HCT116 (cell line): ENCODE measurements at regions not wholly inside any gene's neighbourhood (a gene's known extent, or its start where the extent isn't known, plus 50 kb on each side); places are given as distances from the start of the nearest gene placed in this dataset.

Experiments
- ATAC-seq: fragments of 200-7000 bp; cut with Tn5 transposase; 2 replicates; pipeline ENCODE4 v1.9.1; 2020; ENCODE audit warnings: mild to moderate bottlenecking, moderate library complexity
- BruUV-seq: library from RNA; stranded (reverse); fragments of 400-500 nt; replicated peaks from 2 replicates; lab custom pipeline; 2021; lab: Mats Ljungman, UMichigan
- CTCF ChIA-PET: fragments of 300-600 bp; sonication (Branson Sonifier 250); formaldehyde crosslinking; loops from one replicate; lab custom pipeline; 2021; ENCODE audit warnings: antibody characterized with exemption; lab: Charles Lee
- POLR2A ChIA-PET: fragments of 300-600, 350-600 bp; sonication (Branson Sonifier 250); formaldehyde crosslinking; loops from one replicate; lab custom pipeline; 2021; ENCODE audit warnings: antibody characterized with exemption; lab: Charles Lee
- RAD21 ChIA-PET, 2 experiments: fragments of 300-600 bp; sonication (Branson Sonifier 250); formaldehyde crosslinking; loops; one replicate each; lab custom pipeline; 2023; ENCODE audit warnings: low total read pairs in 2 of 2; ENCODE audit not compliant: uncharacterized antibody in 2 of 2, unreplicated experiment in 2 of 2, low non-redundant PET in 1 of 2; lab: Charles Lee
- DNase-seq: peaks from one replicate; pipeline ENCODE4 v3.0.0-alpha.2; 2010; ENCODE audit warnings: low read depth, low spot score
- H2AFZ ChIP-seq: fragments of 200-600 bp; shearing (Covaris generic), sonication (generic); 2 replicates; pipeline ENCODE4 v1.6.1; 2017; ENCODE audit warnings: low read depth, mixed run types, mixed read lengths, antibody characterized with exemption, low read length; ENCODE audit not compliant: poor library complexity, severe bottlenecking
- H3K27ac ChIP-seq: 2 replicates; pipeline ENCODE4 v1.5.1; 2012; ENCODE audit warnings: low read depth, low read length
- H3K27me3 ChIP-seq: fragments of 200-600 bp; sonication (generic); 2 replicates; pipeline ENCODE4 v1.6.1; 2016; ENCODE audit warnings: mixed run types, low read length, mixed read lengths; ENCODE audit not compliant: insufficient read depth
- H3K36me3 ChIP-seq, 2 experiments: fragments of 200-500 bp in 1 of 2; fragments of 200-600 bp in 1 of 2; sonication (Bioruptor generic) in 1 of 2; sonication (generic) in 1 of 2; 2 replicates each; pipeline versions ENCODE4 v1.5.1 to v1.6.1; 2014 to 2016; ENCODE audit warnings: low read length in 2 of 2, inconsistent platforms in 1 of 2, mixed read lengths in 1 of 2, mixed run types in 1 of 2; ENCODE audit not compliant: insufficient read depth in 2 of 2, control insufficient read depth in 1 of 2
- H3K4me1 ChIP-seq, 2 experiments: fragments of 200-600 bp in 1 of 2; sonication (generic) in 1 of 2; 2 replicates each; pipeline versions ENCODE4 v1.5.1 to v1.6.1; 2012 to 2017; ENCODE audit warnings: low read length in 2 of 2, inconsistent platforms in 1 of 2, mild to moderate bottlenecking in 1 of 2, mixed read lengths in 1 of 2, mixed run types in 1 of 2, moderate library complexity in 1 of 2; ENCODE audit not compliant: insufficient read depth in 2 of 2, control insufficient read depth in 1 of 2
- H3K4me2 ChIP-seq: fragments of 200-600 bp; sonication (generic); 2 replicates; pipeline ENCODE4 v1.6.1; 2017; ENCODE audit warnings: mixed run types, low read length, mixed read lengths
- H3K4me3 ChIP-seq, 2 experiments: fragments of 200-600 bp in 1 of 2; sonication (generic) in 1 of 2; replicated peaks in 1 of 2; 2 replicates each; pipeline ENCODE4 v1.5.1; 2011 to 2016; ENCODE audit warnings: low read length in 2 of 2, control low read depth in 1 of 2, low read depth in 1 of 2, mild to moderate bottlenecking in 1 of 2, mixed read lengths in 1 of 2, mixed run types in 1 of 2
- H3K79me2 ChIP-seq: fragments of 200-600 bp; sonication (generic); 2 replicates; pipeline ENCODE4 v1.6.1; 2017; ENCODE audit warnings: mild to moderate bottlenecking, mixed run types, low read length, moderate library complexity, mixed read lengths; ENCODE audit not compliant: insufficient read depth
- H3K9ac ChIP-seq: fragments of 200-600 bp; sonication (generic); 2 replicates; pipeline ENCODE4 v1.6.1; 2016; ENCODE audit warnings: low read length, mixed read lengths
- H3K9me2 ChIP-seq: fragments of 200-600 bp; sonication (generic), shearing (Covaris generic); 2 replicates; pipeline ENCODE4 v1.6.1; 2017; ENCODE audit warnings: mixed run types, mild to moderate bottlenecking, moderate library complexity; ENCODE audit not compliant: insufficient read depth
- H3K9me3 ChIP-seq, 2 experiments: fragments of 200-500 bp in 1 of 2; fragments of 200-600 bp in 1 of 2; sonication (Bioruptor generic) in 1 of 2; sonication (generic) in 1 of 2; 2 replicates each; pipeline ENCODE4 v1.6.1; 2014 to 2017; ENCODE audit warnings: low read length in 2 of 2, mixed read lengths in 2 of 2, inconsistent platforms in 1 of 2, low read depth in 1 of 2, mild to moderate bottlenecking in 1 of 2, mixed run types in 1 of 2, moderate library complexity in 1 of 2; ENCODE audit not compliant: control insufficient read depth in 1 of 2, insufficient read depth in 1 of 2
- H4K20me1 ChIP-seq: fragments of 200-600 bp; sonication (generic), shearing (Covaris generic); 2 replicates; pipeline ENCODE4 v1.6.1; 2017; ENCODE audit warnings: mixed run types, mild to moderate bottlenecking, moderate library complexity; ENCODE audit not compliant: insufficient read depth
- CBX3 ChIP-seq: IDR thresholded peaks from 2 replicates; pipeline ENCODE4 v1.6.1; 2012; ENCODE audit warnings: low read depth
- EGR1 ChIP-seq: IDR thresholded peaks from 2 replicates; pipeline ENCODE4 v1.6.1; 2012; ENCODE audit warnings: low read depth
- EZH2 ChIP-seq: fragments of 200-600 bp; sonication (generic); IDR thresholded peaks from 2 replicates; pipeline ENCODE4 v1.6.1; 2017; ENCODE audit warnings: antibody characterized with exemption, mixed run types
- EZH2phosphoT487 ChIP-seq: fragments of 200-600 bp; IDR thresholded peaks from 2 replicates; pipeline ENCODE4 v1.6.1; 2018; ENCODE audit warnings: antibody characterized with exemption, borderline replicate concordance
- FOSL1 ChIP-seq: IDR thresholded peaks from 2 replicates; pipeline ENCODE4 v1.6.1; 2012; ENCODE audit warnings: low read depth
- JUND ChIP-seq: IDR thresholded peaks from 2 replicates; pipeline ENCODE4 v1.6.1; 2012
- POLR2AphosphoS5 ChIP-seq: IDR thresholded peaks from 2 replicates; pipeline ENCODE4 v1.6.1; 2011; ENCODE audit warnings: mild to moderate bottlenecking, low read depth, low read length, moderate library complexity
- SP1 ChIP-seq: IDR thresholded peaks from 2 replicates; pipeline ENCODE4 v1.6.1; 2012; ENCODE audit warnings: low read depth
- SRF ChIP-seq: IDR thresholded peaks from 2 replicates; pipeline ENCODE4 v1.6.1; 2012; ENCODE audit warnings: low read depth
- TCF7L2 ChIP-seq: IDR thresholded peaks from 2 replicates; pipeline ENCODE4 v1.7.0; 2011; ENCODE audit warnings: borderline replicate concordance, inconsistent platforms; ENCODE audit not compliant: insufficient read depth, insufficient read length; ENCODE audit errors: extremely low read depth
- ZFX ChIP-seq: fragments of 450-650 bp; IDR thresholded peaks from 2 replicates; pipeline ENCODE4 v1.6.1; 2017
- ZNF274 ChIP-seq: fragments of 200-500 bp; sonication (Bioruptor generic); IDR thresholded peaks from 2 replicates; pipeline ENCODE4 v1.6.1; 2014; ENCODE audit warnings: mild to moderate bottlenecking, low read depth, low read length, inconsistent platforms
- intact Hi-C: fragments of 100-400 bp; cut with micrococcal nuclease; formaldehyde crosslinking; loops from 2 replicates; pipeline ENCODE4 v1.10.0; 2022
- TF ChIP-seq, protein P1 (sequence below): IDR thresholded peaks from 2 replicates; pipeline ENCODE4 v1.6.1; 2012
- TF ChIP-seq, protein P2 (sequence below): IDR thresholded peaks from 2 replicates; pipeline ENCODE4 v1.6.1; 2012
- TF ChIP-seq, protein P3 (sequence below), 3 experiments: fragments of 200-600 bp in 1 of 3; sonication (generic) in 1 of 3; IDR thresholded peaks in 2 of 3; conservative IDR thresholded peaks in 1 of 3; 2 replicates each; pipeline ENCODE4 v1.5.1; 2012 to 2017; ENCODE audit warnings: low read depth in 2 of 3, low read length in 2 of 3, antibody characterized with exemption in 1 of 3, borderline replicate concordance in 1 of 3, control low read depth in 1 of 3, mild to moderate bottlenecking in 1 of 3, mixed read lengths in 1 of 3, mixed run types in 1 of 3, moderate library complexity in 1 of 3; ENCODE audit not compliant: insufficient read depth in 1 of 3
- TF ChIP-seq, protein P4 (sequence below): IDR thresholded peaks from 2 replicates; pipeline ENCODE4 v1.6.1; 2012; ENCODE audit warnings: low read depth
- TF ChIP-seq, protein P5 (sequence below): IDR thresholded peaks from 2 replicates; pipeline ENCODE4 v1.6.1; 2011; ENCODE audit warnings: mild to moderate bottlenecking, low read length, moderate library complexity; ENCODE audit not compliant: insufficient replicate concordance; ENCODE audit errors: extremely low read depth

DNA sequence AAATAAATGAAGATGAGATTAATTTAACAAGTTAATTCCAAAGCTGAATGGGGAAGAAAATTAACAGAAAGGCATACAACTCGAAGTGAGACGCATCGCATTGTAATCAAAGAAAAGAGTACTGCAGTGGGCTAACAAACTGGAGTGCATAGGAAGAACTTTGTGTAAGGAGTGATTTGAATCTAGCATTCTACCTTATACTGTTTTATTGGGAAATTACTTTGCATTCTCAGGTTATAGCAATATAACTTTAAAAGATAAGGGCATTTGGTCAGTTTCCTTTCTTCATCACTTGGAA, 124.5 kb upstream of the TLE4 start:
- ATAC-seq (no peak), DNase-seq (no peak)
- H3K79me2 ChIP-seq, result no peaks in the 10 kb centered on the region
- H3K27ac ChIP-seq, result no peak overlapping the region
- BruUV-seq, result no TSS peak
- no peak overlapping the region for H3K9ac ChIP-seq
- TF ChIP-seq, protein P1, sequence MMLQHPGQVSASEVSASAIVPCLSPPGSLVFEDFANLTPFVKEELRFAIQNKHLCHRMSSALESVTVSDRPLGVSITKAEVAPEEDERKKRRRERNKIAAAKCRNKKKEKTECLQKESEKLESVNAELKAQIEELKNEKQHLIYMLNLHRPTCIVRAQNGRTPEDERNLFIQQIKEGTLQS, result no peak
- TF ChIP-seq CBX3 (no peak), ZNF274 (no peak), JUND (no peak), EZH2phosphoT487 (no peak), EZH2 (no peak), FOSL1 (no peak), SRF (no peak), SP1 (no peak), ZFX (no peak), POLR2AphosphoS5 (no peak), TCF7L2 (no peak), EGR1 (no peak)
- TF ChIP-seq, protein P2, sequence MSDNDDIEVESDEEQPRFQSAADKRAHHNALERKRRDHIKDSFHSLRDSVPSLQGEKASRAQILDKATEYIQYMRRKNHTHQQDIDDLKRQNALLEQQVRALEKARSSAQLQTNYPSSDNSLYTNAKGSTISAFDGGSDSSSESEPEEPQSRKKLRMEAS, result no peak
- TF ChIP-seq, protein P3, sequence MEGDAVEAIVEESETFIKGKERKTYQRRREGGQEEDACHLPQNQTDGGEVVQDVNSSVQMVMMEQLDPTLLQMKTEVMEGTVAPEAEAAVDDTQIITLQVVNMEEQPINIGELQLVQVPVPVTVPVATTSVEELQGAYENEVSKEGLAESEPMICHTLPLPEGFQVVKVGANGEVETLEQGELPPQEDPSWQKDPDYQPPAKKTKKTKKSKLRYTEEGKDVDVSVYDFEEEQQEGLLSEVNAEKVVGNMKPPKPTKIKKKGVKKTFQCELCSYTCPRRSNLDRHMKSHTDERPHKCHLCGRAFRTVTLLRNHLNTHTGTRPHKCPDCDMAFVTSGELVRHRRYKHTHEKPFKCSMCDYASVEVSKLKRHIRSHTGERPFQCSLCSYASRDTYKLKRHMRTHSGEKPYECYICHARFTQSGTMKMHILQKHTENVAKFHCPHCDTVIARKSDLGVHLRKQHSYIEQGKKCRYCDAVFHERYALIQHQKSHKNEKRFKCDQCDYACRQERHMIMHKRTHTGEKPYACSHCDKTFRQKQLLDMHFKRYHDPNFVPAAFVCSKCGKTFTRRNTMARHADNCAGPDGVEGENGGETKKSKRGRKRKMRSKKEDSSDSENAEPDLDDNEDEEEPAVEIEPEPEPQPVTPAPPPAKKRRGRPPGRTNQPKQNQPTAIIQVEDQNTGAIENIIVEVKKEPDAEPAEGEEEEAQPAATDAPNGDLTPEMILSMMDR (IDR thresholded peaks at IDR 0.05 in 2 of 3, conservative IDR thresholded peaks at IDR 0.05 in 1 of 3; ENCODE audit: borderline replicate concordance in 1 of 3, insufficient read depth in 1 of 3, low read depth in 2 of 3, low read length in 2 of 3), result no peak
- TF ChIP-seq, protein P4, sequence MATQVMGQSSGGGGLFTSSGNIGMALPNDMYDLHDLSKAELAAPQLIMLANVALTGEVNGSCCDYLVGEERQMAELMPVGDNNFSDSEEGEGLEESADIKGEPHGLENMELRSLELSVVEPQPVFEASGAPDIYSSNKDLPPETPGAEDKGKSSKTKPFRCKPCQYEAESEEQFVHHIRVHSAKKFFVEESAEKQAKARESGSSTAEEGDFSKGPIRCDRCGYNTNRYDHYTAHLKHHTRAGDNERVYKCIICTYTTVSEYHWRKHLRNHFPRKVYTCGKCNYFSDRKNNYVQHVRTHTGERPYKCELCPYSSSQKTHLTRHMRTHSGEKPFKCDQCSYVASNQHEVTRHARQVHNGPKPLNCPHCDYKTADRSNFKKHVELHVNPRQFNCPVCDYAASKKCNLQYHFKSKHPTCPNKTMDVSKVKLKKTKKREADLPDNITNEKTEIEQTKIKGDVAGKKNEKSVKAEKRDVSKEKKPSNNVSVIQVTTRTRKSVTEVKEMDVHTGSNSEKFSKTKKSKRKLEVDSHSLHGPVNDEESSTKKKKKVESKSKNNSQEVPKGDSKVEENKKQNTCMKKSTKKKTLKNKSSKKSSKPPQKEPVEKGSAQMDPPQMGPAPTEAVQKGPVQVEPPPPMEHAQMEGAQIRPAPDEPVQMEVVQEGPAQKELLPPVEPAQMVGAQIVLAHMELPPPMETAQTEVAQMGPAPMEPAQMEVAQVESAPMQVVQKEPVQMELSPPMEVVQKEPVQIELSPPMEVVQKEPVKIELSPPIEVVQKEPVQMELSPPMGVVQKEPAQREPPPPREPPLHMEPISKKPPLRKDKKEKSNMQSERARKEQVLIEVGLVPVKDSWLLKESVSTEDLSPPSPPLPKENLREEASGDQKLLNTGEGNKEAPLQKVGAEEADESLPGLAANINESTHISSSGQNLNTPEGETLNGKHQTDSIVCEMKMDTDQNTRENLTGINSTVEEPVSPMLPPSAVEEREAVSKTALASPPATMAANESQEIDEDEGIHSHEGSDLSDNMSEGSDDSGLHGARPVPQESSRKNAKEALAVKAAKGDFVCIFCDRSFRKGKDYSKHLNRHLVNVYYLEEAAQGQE, result no peak
- TF ChIP-seq, protein P5, sequence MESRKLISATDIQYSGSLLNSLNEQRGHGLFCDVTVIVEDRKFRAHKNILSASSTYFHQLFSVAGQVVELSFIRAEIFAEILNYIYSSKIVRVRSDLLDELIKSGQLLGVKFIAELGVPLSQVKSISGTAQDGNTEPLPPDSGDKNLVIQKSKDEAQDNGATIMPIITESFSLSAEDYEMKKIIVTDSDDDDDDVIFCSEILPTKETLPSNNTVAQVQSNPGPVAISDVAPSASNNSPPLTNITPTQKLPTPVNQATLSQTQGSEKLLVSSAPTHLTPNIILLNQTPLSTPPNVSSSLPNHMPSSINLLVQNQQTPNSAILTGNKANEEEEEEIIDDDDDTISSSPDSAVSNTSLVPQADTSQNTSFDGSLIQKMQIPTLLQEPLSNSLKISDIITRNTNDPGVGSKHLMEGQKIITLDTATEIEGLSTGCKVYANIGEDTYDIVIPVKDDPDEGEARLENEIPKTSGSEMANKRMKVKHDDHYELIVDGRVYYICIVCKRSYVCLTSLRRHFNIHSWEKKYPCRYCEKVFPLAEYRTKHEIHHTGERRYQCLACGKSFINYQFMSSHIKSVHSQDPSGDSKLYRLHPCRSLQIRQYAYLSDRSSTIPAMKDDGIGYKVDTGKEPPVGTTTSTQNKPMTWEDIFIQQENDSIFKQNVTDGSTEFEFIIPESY, result no peak
- ChIA-PET CTCF (no interaction called here), RAD21 (no interaction called here), POLR2A (no interaction called here)
- no peaks in the 10 kb centered on the region for H4K20me1 ChIP-seq
- no peaks in the 10 kb centered on the region for H3K9me2 ChIP-seq
- H3K4me2 ChIP-seq, result no peak overlapping the region
- no peak overlapping the region for H2AFZ ChIP-seq
- no peaks in the 10 kb centered on the region for H3K9me3 ChIP-seq
- H3K4me1 ChIP-seq, result no peaks in the 10 kb centered on the region
- no peaks in the 10 kb centered on the region for H3K36me3 ChIP-seq
- H3K27me3 ChIP-seq, result no peaks in the 10 kb centered on the region
- intact Hi-C loops, result no loop called here
- no peak overlapping the region for H3K4me3 ChIP-seq
